ENCODE measurements at regions not wholly inside any gene's neighbourhood (a gene's known extent, or its start where the extent isn't known, plus 50 kb on each side); places are given as distances from the start of the nearest gene placed in this dataset.
"Not testable (repeated sequence)": the region's sequence is repeated elsewhere in the genome, so short reads cannot be mapped to it uniquely, and the experiment has no call there.

DNA sequence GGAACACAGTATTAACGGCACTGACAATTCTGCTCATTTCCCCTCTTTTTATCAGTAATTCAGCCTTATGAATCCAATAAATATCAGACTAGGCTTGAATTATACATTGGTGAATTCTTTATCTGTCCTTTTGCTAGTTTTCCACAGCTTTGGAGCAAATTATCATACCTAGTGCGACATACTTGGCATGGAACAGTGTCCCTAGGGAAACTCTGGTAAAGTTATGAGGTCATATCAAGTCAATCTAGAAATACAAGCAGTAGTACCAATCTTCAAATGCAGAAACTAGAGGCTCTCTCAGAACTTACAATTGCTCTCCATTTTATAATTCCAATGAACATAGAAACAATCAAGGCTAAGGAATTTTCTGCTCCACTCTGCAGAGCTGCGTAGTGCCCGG lies 449.3 kb upstream of the NPVF start:
- DNase-seq (ENCODE audit: low read depth in 4 of 4, low spot score in 2 of 4) = no peak

DNA sequence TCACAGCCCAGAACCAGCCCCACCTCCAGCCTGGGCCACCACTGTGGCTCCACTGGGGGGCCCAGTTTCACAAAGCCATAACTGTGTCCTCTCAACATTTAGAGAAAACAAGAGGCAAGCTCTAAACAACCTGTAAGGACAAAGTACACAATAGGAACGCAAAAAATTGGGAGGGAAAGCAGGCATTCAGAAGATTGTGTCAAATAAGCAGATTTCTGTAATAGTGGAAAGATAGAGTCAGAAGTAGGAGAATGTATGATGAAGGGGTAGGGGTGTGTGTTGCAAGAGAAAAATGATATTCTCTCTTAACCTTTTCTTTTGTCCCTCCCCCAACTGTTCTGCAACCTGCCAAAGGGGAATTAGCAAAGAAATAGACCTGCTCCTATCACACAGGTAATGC lies 449.9 kb upstream of the NPVF start:
- no peak for DNase-seq (ENCODE audit: low read depth in 4 of 4, low spot score in 2 of 4)

DNA sequence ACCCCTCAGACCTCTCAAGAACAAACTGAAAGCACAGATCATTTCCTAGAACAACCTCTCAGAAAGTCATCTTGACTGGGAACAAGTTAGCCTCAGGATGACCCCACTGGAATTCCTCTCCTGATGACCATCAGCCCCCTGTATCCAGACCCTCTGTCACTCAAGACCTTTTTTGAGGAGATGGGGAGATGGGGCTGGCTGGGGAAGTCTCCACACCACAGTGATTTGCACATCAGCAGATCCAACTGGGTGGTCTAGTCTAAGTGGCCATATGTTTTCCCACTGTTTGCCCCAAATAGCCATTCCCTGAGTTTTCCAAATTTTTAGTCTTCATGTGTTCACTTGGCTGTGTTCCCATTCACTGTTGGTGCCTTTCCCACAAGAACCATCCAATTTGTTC lies 452.4 kb upstream of the NPVF start:
- no peak for DNase-seq (ENCODE audit: low read depth in 4 of 4, low spot score in 2 of 4)

DNA sequence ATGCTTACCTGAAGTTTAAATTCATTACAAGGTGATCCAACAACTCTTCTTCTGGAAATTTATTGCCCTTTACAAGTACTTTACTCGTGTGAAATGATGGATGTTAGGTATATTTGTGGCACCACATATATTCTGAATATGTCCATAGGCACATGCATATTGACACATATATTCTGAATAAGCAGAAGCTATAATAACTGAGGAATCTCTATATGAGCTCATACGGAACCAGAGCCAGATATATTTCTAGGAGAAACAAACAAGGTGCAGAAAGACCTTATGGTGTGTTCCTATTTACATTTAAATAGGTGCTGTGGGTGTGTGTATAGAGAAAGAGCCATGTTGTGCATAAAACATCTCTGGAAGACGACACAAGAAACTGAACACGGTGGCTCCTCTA lies 456.1 kb upstream of the NPVF start:
- no peak for DNase-seq (ENCODE audit: low read depth in 4 of 4, low spot score in 2 of 4)

DNA sequence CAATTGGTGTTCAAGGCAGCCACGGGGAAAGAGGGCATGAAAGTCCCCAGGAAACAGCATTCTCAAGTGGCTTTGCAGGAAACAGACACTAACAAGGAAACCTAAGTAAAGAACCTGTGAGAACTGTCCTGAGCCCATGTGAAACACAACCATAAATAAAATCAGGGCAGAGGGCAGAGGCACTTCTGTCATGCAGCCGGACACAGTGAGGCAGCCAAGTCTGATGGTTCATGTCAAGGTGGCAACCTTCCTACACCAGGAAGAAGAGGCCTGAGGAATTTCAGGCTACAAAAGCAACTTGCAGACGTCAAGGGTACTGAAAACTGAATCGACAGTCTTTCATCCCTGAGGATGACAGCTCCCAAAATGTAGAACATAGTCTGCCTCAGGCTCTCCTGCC lies 458.2 kb upstream of the NPVF start:
- DNase-seq (ENCODE audit: low read depth in 4 of 4, low spot score in 2 of 4) = no peak

DNA sequence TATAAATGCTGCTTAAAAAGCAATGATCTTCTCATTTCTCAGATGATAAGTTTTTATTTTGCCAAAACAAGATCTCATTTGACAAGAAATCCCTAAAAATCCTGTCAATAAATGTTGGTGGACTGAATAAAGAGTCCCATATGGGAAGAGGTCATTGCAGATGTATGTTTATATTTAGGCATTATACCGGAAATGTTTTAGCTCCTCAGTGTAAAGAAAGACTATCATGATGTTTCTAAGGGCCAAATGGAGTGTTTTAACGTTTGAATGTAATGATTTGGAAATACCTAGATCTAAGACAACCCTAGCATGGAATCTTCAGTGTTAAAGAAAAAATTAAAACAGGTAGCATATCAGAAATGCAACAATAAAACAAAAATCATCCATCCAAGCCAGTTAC lies 457.8 kb upstream of the NFE2L3 start:
- no peak for DNase-seq (ENCODE audit: low read depth in 4 of 4, low spot score in 2 of 4)

DNA sequence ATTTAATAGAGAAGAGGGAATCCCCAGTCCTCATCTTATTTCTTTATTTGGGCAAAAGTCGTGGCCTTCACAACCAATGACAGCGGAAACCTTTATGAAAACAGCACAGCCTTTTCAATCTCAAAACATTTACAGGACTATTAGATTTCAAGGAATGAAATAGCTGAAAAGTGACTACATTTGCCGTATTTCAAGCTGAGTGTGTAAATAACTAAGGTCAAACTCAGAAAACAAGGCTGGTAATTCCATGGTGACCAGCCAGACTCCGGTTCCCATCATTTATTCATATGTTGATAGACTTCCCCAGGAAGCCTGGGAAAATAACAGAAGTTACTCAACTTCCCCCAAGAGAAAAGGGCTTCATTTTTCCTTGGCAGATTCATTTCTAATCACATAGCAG lies 457.3 kb upstream of the NFE2L3 start:
- DNase-seq (ENCODE audit: low read depth in 4 of 4, low spot score in 2 of 4) = no peak

DNA sequence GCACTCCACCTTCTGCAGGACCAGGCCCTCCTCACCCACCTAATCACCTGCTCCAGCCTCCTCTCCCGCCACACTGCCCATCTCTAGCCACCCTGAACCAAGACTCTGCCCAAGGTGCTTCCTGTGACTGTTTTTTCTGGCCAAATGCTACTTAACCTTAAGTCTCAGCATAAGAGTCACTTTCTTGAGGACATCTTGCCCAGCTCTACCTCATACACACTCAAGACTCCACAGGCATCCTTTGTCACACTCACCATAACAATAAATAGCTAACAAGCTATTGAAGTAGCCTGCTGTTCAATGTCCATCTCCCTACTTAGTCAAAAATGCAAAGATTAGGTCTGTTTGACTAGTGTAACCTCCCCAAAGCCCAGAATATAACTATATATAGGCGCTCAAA lies 455.4 kb upstream of the NFE2L3 start:
- no peak for DNase-seq (ENCODE audit: low read depth in 4 of 4, low spot score in 2 of 4)

DNA sequence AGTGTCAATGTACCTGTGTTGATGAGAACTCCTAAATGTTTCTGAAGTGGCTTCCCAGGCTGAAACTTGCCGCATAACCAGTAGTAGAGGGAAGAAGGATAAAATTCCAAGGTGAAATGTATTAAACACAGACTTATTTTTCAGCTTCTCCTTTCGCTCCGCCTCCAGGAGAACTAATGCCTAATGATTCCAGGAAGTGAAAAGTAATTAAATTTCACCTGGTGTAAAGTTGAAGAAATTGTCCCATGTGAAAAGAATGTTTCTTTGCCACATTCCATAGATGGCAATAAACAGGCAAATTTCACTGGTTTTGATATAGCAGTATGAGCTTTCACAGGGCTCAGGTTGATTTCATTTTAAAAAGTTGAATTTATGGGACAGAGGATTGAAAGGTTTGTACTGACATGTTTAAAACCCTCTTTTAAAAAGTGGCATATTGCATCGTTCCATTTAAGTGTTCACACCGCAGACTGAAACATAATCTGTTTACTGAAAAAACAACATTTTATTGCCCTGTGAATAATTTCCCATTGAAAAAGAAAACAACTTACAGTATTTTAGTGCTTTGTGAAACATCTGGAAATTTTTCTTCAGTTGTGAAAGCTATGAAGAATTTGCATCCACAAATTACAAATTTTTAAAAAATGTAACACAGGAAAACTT lies 453.4 kb upstream of the NFE2L3 start:
- DNase-seq (ENCODE audit: low read depth in 4 of 4, low spot score in 2 of 4) = peak in 3 of 4 donors; percentile 61 to 79 (median 62)

DNA sequence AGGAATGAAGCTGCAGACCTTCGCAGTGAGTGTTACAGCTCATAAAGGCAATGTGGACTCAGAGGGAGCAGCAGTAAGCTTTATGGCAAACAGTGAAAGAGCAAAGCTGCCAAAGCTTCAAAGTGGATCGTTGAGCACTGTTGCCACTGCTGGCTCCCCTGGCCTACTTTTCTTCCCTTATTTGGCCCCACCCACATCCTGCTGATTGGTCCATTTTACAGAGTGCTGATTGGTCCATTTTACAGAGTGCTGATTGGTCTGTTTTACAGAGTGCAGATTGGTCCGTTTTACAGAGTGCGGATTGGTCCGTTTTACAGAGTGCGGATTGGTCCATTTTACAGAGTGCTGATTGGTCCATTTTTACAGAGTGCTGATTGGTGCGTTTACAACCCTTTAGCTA lies 451.9 kb upstream of the NFE2L3 start:
- not testable (repeated sequence) for DNase-seq (ENCODE audit: low read depth in 4 of 4, low spot score in 2 of 4)

DNA sequence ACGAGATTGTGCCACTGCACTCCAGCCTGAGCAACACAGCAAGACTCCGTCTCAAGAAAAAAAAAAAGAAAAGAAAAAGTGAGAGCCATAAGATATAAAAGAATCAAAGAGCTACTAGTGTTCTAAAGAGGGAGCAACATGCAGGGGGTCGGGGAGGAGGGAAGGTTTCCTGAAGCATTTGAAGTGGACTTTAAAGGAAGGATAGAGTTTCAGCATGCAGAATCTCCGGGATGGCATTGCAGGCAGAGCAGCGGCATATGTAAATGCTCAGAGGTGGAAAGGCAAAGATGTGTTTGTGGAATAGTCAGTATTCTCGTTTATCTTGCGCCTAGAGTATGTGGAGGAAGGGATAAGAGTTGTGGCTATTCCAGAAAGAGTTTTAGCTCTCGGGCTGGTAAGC lies 447.6 kb upstream of the NFE2L3 start:
- no peak for DNase-seq (ENCODE audit: low read depth in 4 of 4, low spot score in 2 of 4)

DNA sequence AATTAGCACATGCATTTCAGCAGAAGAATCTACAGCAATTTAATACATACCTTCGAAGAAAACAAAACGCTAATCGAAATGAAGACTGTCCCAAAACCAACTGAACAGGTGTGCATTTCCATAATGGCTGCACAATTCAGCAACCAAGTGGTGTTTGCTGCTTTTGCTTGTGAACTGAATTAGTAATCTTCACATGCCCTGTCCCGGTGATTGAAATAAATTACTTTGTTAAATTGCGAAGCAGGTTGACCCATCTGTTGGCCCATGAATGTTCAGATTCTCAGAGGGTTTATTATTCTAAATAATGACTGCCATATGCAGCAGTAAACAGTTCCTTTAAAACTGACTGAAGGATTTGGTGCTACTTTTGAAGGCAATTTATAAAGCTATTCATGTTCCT lies 445.2 kb upstream of the NFE2L3 start:
- no peak for DNase-seq (ENCODE audit: low read depth in 4 of 4, low spot score in 2 of 4)

DNA sequence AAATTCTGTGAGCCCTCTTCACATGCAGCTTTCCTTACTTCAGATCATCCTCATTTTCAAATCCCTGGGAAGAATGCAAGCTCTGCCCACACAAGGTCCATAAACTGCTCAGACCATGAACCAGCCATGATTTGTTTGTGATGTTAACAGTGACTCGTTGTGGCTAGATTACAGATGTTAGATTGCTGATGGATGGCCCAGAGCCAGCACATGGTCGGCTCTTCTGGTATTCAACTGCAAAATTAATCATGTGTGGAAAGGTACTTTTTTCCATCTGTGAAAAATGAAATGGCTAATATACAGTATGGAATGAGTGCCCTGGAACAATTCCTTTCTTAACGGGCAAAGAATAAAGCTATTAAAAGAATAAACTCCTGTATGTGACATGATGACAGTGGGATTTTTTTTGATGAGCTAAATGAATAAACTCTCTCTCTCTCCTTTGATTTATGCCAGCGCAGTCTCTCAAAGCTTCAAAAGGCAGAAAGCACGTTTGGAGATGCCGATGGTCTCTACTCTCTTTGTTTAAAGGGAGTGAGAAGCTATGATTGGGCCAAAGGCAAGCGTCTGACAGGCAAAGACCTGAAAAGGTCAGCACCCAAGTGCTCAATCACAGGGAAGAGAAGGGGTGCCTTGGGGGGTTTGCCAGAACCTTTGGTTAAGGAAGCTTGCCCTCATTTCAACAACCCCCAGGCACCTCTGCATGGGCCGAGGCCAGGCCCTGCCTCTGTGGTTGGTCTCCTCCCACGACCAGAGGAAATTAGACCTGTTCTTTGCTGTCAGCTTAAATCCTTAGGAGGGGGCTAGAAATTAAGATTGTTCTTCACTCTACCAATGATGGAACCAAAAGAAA lies 444.0 kb upstream of the NFE2L3 start:
- no peak for DNase-seq (ENCODE audit: low read depth in 4 of 4, low spot score in 2 of 4)

DNA sequence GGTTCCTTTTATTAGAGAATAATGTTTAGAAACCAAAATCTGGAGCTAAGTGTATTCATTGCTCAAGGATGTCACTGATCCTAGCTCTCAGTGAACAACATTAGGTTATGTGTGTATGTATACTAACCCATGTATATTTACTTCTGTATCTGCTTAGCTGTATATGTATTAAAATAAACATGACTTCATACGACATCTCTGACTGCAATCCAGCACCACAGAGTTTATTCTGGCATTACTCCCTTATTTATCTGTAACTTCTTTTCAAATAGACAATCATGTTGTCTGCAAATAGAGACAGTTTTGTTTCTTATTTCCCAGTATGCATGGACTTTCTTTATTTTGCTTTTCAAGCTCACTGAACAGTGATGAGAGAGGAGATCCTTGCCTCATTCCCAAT lies 441.0 kb upstream of the NFE2L3 start:
- no peak for DNase-seq (ENCODE audit: low read depth in 4 of 4, low spot score in 2 of 4)

DNA sequence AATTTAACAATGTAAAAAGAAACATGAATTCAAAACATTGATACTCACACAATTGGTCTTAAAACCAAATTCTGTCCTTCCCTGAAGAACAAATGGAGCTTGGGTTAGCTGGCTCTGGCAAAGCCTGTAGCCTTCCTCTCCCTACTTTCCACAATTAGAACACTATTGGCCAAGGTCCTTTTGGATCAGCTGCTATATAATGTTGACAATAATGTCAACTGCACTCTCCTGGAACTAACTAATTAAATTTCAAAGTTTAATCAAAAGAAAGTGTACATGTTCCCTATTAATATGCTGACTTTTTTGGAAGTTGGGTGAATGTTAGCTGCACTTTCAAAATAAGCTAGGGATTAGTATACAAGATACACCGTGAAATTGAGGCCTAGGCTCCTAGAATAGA lies 440.1 kb upstream of the NFE2L3 start:
- no peak for DNase-seq (ENCODE audit: low read depth in 4 of 4, low spot score in 2 of 4)

DNA sequence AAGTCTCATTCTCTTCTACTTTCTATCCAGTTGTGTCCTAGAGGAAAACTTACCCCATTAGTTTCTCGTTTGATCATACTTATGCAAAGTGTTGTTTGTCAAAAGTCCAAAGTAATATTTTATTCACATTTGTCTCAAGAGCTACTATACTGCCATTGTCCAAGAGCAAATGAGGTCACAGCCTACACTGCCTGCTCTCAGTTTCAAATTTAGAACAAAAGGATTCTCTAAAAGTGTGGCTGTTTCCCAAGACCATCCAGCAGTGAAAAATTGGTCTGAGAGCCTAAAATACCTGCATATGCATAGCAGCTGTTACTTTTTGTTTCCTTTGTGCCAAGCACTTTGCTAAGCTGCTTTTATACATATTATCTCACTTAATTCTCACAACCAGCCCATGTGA lies 439.5 kb upstream of the NFE2L3 start:
- no peak for DNase-seq (ENCODE audit: low read depth in 4 of 4, low spot score in 2 of 4)

DNA sequence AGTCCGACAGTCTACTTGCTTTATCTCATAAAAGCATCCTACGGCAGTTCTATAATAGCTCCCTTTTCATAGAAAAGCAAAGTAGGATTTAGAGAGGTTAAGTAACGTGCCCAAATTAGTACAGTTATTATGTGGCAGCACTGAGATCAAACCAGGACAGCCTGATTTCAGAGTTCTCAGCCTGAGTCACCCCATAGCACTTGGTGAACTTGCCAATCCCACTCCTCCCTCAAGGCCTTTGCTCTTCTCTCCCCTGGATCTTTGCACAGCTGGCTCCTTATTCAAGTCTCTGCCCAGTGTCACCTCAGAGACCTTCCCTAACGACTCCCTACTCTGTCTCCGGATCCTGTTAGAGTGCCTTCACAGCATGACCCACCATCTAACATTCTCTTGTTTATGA lies 438.0 kb upstream of the NFE2L3 start:
- DNase-seq (ENCODE audit: low read depth in 4 of 4, low spot score in 2 of 4) = no peak

DNA sequence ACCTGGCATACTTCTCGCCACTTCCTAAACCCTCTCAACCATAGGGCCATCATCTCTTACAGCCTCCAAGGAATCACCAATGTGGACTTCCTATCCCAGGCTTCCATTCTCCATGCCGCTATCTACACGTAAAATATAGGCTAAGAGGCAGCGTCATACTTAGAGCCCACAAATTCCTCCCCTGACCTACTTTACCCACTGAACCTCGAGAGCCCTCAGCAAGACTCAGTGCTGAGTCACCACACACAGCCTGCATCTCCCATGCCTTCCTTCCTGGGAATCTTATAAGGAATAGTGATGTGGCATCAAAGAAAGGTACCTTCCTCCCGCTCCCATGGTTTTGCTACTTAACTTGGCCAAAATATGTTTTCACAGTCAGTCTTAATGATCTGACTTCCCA lies 435.6 kb upstream of the NFE2L3 start:
- DNase-seq (ENCODE audit: low read depth in 4 of 4, low spot score in 2 of 4) = no peak

DNA sequence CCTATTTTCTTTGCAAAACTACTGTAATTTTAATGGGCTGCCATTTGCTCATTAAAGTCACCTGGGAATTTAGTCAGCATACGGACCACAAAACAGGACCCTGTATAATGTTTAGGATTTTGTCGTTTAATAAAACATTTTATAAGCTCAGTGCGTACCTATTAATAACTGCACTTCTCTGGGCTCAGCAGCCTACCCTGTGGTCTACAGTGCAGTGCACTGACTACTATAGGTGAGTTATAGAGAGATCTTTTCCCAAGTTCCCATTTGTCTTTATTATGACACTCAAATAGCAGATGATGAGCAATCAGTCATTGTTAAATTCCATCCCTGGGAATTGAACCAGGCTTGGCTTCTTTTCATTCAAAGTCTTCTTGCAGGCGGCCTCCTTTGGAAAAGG lies 433.4 kb upstream of the NFE2L3 start:
- no peak for DNase-seq (ENCODE audit: low read depth in 4 of 4, low spot score in 2 of 4)

DNA sequence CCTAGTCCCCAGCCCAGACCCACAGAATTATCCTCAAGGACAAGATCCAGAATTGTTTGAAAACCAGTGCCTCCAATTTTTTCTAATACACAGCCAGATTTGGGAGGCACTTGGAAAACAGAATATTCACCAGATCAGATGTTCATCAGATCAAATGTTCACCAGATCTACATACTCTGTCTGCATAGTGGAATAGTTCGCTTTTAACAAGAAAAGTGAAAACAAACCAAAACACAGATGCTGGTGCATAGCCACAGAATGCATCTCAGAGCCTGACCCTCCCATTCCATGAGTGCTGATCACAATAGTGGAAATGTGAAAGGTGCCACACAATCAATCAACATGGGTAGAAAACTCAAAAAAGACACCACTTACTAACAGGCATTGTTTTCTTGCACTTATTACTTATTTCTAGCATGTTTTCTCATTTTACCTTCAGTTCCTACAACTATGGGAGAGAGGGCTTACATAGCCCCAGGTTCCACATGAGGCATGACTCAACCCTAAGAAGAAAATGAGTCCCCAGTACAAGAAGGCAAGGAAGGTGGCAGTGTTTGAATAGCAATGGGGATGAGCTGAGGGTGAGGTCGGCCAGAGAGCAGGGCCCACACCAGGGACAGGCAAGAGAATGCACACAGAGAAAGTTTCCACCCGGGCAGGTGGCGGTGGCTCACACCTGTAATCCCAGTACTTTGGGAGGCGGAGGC lies 432.7 kb upstream of the NFE2L3 start:
- DNase-seq (ENCODE audit: low read depth in 4 of 4, low spot score in 2 of 4) = no peak

DNA sequence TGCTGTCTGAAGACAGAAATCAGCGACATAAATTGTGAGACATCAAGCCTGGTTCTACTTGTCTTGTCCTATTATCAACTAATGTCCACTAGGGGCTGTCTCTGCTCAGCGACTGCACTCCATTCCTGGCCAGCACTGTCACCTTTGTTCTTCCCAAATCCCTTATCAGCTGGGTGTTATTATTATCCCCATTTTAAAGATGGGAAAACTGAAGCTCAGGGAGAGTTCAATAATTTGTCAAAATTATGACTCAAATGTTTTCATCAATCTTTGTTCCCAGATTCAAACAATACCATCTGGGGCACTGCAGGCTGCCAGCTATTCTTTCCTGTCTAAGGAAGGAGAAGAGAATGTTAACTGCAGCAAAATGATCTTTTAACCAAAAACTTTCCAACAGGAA lies 431.6 kb upstream of the NFE2L3 start:
- no peak for DNase-seq (ENCODE audit: low read depth in 4 of 4, low spot score in 2 of 4)

DNA sequence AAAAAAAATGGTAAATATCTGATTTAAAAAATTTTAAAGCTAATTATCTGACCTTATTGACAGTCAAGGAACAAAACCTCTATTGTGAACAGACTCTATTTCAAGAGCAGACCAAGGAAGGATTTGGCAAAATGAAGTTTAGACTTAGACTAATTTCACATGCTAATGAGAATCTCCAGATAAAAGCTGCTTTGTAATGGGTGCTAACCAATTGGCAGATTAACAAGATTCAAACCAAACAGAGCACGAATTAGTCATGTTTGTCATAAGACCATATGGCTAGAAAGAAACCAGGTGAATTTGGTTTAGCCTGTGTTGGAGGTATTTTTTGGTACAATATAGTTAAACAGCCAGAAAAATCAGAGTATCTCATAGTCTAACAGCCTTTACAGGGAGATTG lies 429.1 kb upstream of the NFE2L3 start:
- DNase-seq (ENCODE audit: low read depth in 4 of 4, low spot score in 2 of 4) = no peak

Measured in left renal cortex interstitium (tissue), 4 donors.